GM10266 (cell line): ENCODE measurements at regions not wholly inside any gene's neighbourhood (a gene's known extent, or its start where the extent isn't known, plus 50 kb on each side); places are given as distances from the start of the nearest gene placed in this dataset.

Source experiments
- DNase-seq: peaks from one replicate; pipeline ENCODE4 v3.0.0; 2012; ENCODE audit errors: extremely low spot score
- CTCF ChIP-seq: IDR thresholded peaks from 2 replicates; pipeline ENCODE4 v1.5.1; 2012; ENCODE audit warnings: mild to moderate bottlenecking, low read depth; ENCODE audit not compliant: control insufficient read depth, insufficient read depth; ENCODE audit errors: missing control alignments

GRCh38 chrX:39705290-39705689, 392.5 kb downstream of the BCOR start:
- no peak for DNase-seq
- no peak for TF ChIP-seq CTCF

- no peak for DNase-seq
- TF ChIP-seq CTCF, result no peak
These were observed 388.4 kb downstream of the BCOR start for GRCh38 chrX:39709364-39709763.

GRCh38 chrX:39709812-39710211, 387.9 kb downstream of the BCOR start:
- DNase-seq, result no peak
- no peak for TF ChIP-seq CTCF

- TF ChIP-seq CTCF, result no peak
- no peak for DNase-seq
These were observed 387.0 kb downstream of the BCOR start for GRCh38 chrX:39710776-39711175.

GRCh38 chrX:39714471-39714870, 383.3 kb downstream of the BCOR start:
- DNase-seq, result no peak
- no peak for TF ChIP-seq CTCF

GRCh38 chrX:39716401-39716800, 381.4 kb downstream of the BCOR start:
- TF ChIP-seq CTCF, result no peak
- no peak for DNase-seq

GRCh38 chrX:39716802-39717540, 380.8 kb downstream of the BCOR start:
- TF ChIP-seq CTCF, result no peak
- no peak for DNase-seq
